ENCODE measurements at regions not wholly inside any gene's neighbourhood (a gene's known extent, or its start where the extent isn't known, plus 50 kb on each side); places are given as distances from the start of the nearest gene placed in this dataset.

DNA sequence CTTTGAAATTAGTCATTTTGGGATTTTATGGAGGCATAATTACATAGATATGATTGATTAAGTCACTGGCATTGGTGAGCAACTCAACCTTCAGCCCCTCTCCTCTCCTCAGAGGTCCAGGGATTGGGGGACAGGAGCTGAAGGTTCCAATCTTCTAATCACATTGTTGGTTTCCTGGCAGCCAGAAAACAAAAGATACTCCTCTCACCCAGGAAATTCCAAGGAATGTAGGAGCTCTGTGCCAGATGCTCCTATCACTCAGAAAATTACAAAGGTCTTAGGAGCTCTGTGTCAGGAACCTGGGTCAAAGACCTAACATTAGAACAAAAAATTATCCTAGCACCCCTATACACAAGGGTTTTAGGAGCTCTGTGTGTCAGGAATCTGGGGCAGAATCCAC, 679.7 kb upstream of the ID4 start:
- H3K9ac ChIP-seq (ENCODE audit: low read length): no peak overlapping the region
- H3K36me3 ChIP-seq (ENCODE audit: low read length): no peaks in the 10 kb centered on the region
- TF ChIP-seq EZH2phosphoT487 (conservative IDR thresholded peaks at IDR 0.05; ENCODE audit: low read length): no peak
- no peaks in the 10 kb centered on the region for H3K79me2 ChIP-seq (ENCODE audit: insufficient read depth, low read length)
- H3K9me3 ChIP-seq (ENCODE audit: insufficient read depth, low read length): no peaks in the 10 kb centered on the region
- H4K20me1 ChIP-seq (ENCODE audit: low read depth, low read length): no peaks in the 10 kb centered on the region
- H3K4me3 ChIP-seq (ENCODE audit: insufficient read depth, low read length, poor library complexity, severe bottlenecking): no peak overlapping the region
- H3F3A ChIP-seq (ENCODE audit: insufficient read depth): no peaks in the 10 kb centered on the region
- no peaks in the 10 kb centered on the region for H3K9me2 ChIP-seq (replicated peaks; ENCODE audit: insufficient read depth, low read length)
- H2AFZ ChIP-seq (ENCODE audit: low read depth, low read length, severe bottlenecking): no peak overlapping the region
- H3K4me2 ChIP-seq (ENCODE audit: low read depth, low read length, poor library complexity, severe bottlenecking): no peak overlapping the region
- no peak overlapping the region for H3K27ac ChIP-seq (ENCODE audit: low read depth, low read length)
- H3K27me3 ChIP-seq (ENCODE audit: low read length): no peaks in the 10 kb centered on the region

DNA sequence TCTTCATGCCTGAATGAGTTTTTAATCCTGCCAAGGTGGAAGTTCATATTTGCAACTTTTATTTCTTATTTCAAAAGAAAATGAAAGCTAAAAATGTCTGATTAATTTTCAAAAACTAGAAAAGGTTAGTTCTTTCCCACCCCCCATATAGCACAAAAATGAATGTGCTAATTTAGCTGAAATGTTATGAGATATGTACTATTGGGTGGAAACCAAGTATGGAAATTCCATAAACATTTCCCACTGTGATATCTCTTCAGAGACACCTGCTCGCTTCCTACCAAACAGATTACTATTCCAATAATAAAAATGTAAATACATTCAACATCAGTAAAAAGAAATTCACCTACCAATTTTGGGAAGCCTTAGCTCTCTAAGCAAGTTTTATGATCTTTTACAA, 678.6 kb upstream of the ID4 start:
- no peaks in the 10 kb centered on the region for H4K20me1 ChIP-seq (ENCODE audit: low read depth, low read length)
- H3K4me3 ChIP-seq (ENCODE audit: insufficient read depth, low read length, poor library complexity, severe bottlenecking): no peak overlapping the region
- H3K9me2 ChIP-seq (replicated peaks; ENCODE audit: insufficient read depth, low read length): no peaks in the 10 kb centered on the region
- H3K9ac ChIP-seq (ENCODE audit: low read length): no peak overlapping the region
- H3K9me3 ChIP-seq (ENCODE audit: insufficient read depth, low read length): no peaks in the 10 kb centered on the region
- H3F3A ChIP-seq (ENCODE audit: insufficient read depth): no peaks in the 10 kb centered on the region
- TF ChIP-seq, protein P1, sequence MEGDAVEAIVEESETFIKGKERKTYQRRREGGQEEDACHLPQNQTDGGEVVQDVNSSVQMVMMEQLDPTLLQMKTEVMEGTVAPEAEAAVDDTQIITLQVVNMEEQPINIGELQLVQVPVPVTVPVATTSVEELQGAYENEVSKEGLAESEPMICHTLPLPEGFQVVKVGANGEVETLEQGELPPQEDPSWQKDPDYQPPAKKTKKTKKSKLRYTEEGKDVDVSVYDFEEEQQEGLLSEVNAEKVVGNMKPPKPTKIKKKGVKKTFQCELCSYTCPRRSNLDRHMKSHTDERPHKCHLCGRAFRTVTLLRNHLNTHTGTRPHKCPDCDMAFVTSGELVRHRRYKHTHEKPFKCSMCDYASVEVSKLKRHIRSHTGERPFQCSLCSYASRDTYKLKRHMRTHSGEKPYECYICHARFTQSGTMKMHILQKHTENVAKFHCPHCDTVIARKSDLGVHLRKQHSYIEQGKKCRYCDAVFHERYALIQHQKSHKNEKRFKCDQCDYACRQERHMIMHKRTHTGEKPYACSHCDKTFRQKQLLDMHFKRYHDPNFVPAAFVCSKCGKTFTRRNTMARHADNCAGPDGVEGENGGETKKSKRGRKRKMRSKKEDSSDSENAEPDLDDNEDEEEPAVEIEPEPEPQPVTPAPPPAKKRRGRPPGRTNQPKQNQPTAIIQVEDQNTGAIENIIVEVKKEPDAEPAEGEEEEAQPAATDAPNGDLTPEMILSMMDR (IDR thresholded peaks at IDR 0.05; ENCODE audit: insufficient read depth, low read length, poor library complexity, severe bottlenecking): no peak
- no peak for TF ChIP-seq EZH2phosphoT487 (conservative IDR thresholded peaks at IDR 0.05; ENCODE audit: low read length)
- H3K4me2 ChIP-seq (ENCODE audit: low read depth, low read length, poor library complexity, severe bottlenecking): no peak overlapping the region
- no peaks in the 10 kb centered on the region for H3K36me3 ChIP-seq (ENCODE audit: low read length)
- 0 out of 2 replicates have a peak, but pooled peaks cover 4% of the 10 kb centered on the region for H3K27me3 ChIP-seq (ENCODE audit: low read length)
- H2AFZ ChIP-seq (ENCODE audit: low read depth, low read length, severe bottlenecking): no peak overlapping the region
- no peaks in the 10 kb centered on the region for H3K79me2 ChIP-seq (ENCODE audit: insufficient read depth, low read length)
- no peak overlapping the region for H3K27ac ChIP-seq (ENCODE audit: low read depth, low read length)

DNA sequence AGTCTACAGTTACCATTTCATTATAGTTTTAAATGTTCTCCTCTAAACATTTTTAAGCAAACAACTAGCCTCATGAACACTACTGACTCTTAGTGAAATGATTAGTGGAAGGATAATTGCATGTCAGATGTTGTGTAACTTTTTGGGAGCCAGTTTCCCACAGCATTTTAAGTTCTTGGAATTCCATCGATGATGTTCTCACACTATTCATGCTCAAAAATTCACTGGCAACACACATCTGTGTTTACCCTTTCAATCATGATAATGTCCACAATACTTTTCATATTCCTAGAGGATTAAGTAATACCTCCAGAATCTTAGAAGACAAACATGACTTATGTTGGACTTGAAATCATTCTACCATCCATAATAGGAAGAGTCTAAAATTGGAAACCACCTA, 678.1 kb upstream of the ID4 start:
- H3K4me2 ChIP-seq (ENCODE audit: low read depth, low read length, poor library complexity, severe bottlenecking): no peak overlapping the region
- no peak overlapping the region for H2AFZ ChIP-seq (ENCODE audit: low read depth, low read length, severe bottlenecking)
- TF ChIP-seq EZH2phosphoT487 (conservative IDR thresholded peaks at IDR 0.05; ENCODE audit: low read length): no peak
- TF ChIP-seq, protein P1 (IDR thresholded peaks at IDR 0.05; ENCODE audit: insufficient read depth, low read length, poor library complexity, severe bottlenecking): no peak
- no peak overlapping the region for H3K9ac ChIP-seq (ENCODE audit: low read length)
- no peaks in the 10 kb centered on the region for H3K36me3 ChIP-seq (ENCODE audit: low read length)
- no peaks in the 10 kb centered on the region for H3F3A ChIP-seq (ENCODE audit: insufficient read depth)
- no peaks in the 10 kb centered on the region for H3K9me3 ChIP-seq (ENCODE audit: insufficient read depth, low read length)
- H3K4me3 ChIP-seq (ENCODE audit: insufficient read depth, low read length, poor library complexity, severe bottlenecking): no peak overlapping the region
- H3K27me3 ChIP-seq (ENCODE audit: low read length): 0 out of 2 replicates have a peak, but pooled peaks cover 4% of the 10 kb centered on the region
- H3K79me2 ChIP-seq (ENCODE audit: insufficient read depth, low read length): no peaks in the 10 kb centered on the region
- no peaks in the 10 kb centered on the region for H3K9me2 ChIP-seq (replicated peaks; ENCODE audit: insufficient read depth, low read length)
- no peaks in the 10 kb centered on the region for H4K20me1 ChIP-seq (ENCODE audit: low read depth, low read length)
- H3K27ac ChIP-seq (ENCODE audit: low read depth, low read length): no peak overlapping the region

DNA sequence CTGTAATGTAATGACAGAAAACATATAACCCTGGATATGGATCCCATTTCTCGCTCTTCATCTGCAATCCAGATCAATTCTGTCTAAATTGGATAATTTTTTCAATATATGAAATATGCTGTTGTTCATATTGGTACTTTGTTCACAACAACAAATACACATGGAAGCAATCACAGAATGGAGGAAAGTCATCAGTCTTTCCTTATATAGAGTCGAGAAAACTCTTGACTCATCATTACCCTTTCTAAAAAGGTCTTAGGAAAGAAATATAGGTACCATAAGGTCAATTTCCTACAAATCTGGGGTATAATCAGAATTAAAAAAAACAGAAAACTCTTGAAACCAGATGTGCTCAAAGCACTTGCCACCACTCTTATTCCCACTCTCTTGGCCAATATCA, 677.6 kb upstream of the ID4 start:
- no peak overlapping the region for H3K4me2 ChIP-seq (ENCODE audit: low read depth, low read length, poor library complexity, severe bottlenecking)

More for the DNA sequence above, 677.6 kb upstream of the ID4 start:
- H3K79me2 ChIP-seq (ENCODE audit: insufficient read depth, low read length): no peaks in the 10 kb centered on the region
- H3K9me2 ChIP-seq (replicated peaks; ENCODE audit: insufficient read depth, low read length): no peaks in the 10 kb centered on the region
- H3K4me3 ChIP-seq (ENCODE audit: insufficient read depth, low read length, poor library complexity, severe bottlenecking): no peak overlapping the region
- no peak overlapping the region for H2AFZ ChIP-seq (ENCODE audit: low read depth, low read length, severe bottlenecking)
- H3F3A ChIP-seq (ENCODE audit: insufficient read depth): no peaks in the 10 kb centered on the region
- H3K36me3 ChIP-seq (ENCODE audit: low read length): no peaks in the 10 kb centered on the region
- H3K9me3 ChIP-seq (ENCODE audit: insufficient read depth, low read length): no peaks in the 10 kb centered on the region
- H3K27me3 ChIP-seq (ENCODE audit: low read length): 0 out of 2 replicates have a peak, but pooled peaks cover 4% of the 10 kb centered on the region
- H4K20me1 ChIP-seq (ENCODE audit: low read depth, low read length): no peaks in the 10 kb centered on the region
- TF ChIP-seq EZH2phosphoT487 (conservative IDR thresholded peaks at IDR 0.05; ENCODE audit: low read length): no peak
- TF ChIP-seq, protein P1 (IDR thresholded peaks at IDR 0.05; ENCODE audit: insufficient read depth, low read length, poor library complexity, severe bottlenecking): no peak
- no peak overlapping the region for H3K9ac ChIP-seq (ENCODE audit: low read length)
- H3K27ac ChIP-seq (ENCODE audit: low read depth, low read length): no peak overlapping the region
